ENCODE measurements at regions not wholly inside any gene's neighbourhood (a gene's known extent, or its start where the extent isn't known, plus 50 kb on each side); places are given as distances from the start of the nearest gene placed in this dataset.

- TF ChIP-seq, protein P1, sequence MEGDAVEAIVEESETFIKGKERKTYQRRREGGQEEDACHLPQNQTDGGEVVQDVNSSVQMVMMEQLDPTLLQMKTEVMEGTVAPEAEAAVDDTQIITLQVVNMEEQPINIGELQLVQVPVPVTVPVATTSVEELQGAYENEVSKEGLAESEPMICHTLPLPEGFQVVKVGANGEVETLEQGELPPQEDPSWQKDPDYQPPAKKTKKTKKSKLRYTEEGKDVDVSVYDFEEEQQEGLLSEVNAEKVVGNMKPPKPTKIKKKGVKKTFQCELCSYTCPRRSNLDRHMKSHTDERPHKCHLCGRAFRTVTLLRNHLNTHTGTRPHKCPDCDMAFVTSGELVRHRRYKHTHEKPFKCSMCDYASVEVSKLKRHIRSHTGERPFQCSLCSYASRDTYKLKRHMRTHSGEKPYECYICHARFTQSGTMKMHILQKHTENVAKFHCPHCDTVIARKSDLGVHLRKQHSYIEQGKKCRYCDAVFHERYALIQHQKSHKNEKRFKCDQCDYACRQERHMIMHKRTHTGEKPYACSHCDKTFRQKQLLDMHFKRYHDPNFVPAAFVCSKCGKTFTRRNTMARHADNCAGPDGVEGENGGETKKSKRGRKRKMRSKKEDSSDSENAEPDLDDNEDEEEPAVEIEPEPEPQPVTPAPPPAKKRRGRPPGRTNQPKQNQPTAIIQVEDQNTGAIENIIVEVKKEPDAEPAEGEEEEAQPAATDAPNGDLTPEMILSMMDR (IDR thresholded peaks at IDR 0.05; ENCODE audit: low read depth, low read length, missing input control): no peak
- no peak for TF ChIP-seq JUND (IDR thresholded peaks at IDR 0.05)
These were observed 438.5 kb downstream of the MED13L start for GRCh38 chr12:115838952-115839351.

Data from liver (tissue), 3 donors.